HG03378 (cell line): ENCODE measurements at regions not wholly inside any gene's neighbourhood (a gene's known extent, or its start where the extent isn't known, plus 50 kb on each side); places are given as distances from the start of the nearest gene placed in this dataset.

ENCODE experiments used
- ATAC-seq: cut with Tn5 transposase; IDR thresholded peaks from one replicate; pipeline ENCODE4 v1.9.1; 2021; ENCODE audit warnings: mild to moderate bottlenecking, moderate library complexity; ENCODE audit not compliant: unreplicated experiment

GRCh38 chr22:48678171-48679135, 1149.2 kb downstream of the BRD1 start:
- ATAC-seq: no peak

DNA sequence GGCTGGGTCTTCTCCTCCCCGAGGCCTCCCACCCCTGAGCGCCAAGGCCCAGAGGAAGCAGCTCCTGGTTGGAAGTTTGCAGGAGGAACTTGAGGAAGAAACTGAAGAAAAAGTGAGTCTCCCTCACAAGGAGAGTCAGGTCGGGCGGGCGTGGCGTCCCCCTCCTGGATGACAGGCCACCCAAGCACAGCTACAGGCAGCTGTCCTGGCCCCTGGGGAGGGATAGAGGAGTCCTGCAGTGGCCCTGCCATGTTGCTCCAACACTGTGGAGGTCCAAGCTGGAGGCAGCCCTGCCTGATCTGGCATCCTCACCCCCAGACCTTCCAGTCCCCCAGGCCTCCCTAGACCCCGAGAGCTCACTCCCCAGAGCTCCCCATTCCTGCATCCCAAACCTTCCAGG, 1150.1 kb downstream of the BRD1 start:
- ATAC-seq: no peak

GRCh38 chr22:48677168-48677520, 1150.5 kb downstream of the BRD1 start:
- ATAC-seq: no peak

DNA sequence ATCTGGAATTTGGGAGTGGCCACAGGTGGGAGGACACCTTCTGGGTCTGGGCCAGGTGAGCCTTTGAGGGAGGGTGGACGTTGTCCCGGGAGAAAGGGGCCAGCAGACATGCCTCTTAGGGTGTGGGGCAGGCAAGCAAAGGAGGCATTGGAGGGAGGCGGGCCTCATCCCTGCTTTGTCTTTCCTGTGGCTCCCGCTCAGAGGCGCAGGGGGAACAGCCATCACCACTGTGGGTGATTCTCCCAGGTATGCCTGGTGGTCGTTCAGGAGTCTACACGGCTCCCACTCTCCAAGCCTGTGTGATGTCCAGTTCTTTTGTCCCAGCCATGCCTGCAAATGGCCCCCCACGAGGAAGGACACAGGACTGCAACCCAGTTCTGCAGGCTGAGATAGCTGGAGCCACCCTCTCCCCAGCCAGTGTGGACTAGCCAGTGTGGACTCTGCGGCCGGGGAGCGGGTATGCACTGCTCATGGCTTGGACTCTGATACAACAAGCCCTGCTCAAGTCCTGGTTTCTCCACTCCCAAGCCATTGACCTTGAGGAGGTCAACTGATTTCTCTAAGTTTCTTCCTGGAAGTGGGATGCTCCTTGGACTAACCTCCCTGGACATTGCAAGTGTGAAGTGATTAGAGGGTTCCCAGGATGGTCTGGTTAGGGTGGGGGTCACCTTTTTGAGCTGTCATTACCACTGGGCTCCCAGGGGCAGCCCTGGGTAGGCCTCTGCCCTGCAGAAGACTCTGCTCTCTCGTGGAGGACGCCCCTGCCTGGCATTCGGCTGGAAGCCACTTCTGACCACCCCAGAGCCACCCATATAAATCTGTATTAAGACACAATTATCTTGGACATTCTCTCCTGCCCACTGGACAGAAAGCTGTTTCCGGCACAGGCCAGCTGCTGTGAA, 1151.2 kb downstream of the BRD1 start:
- no peak for ATAC-seq

GRCh38 chr22:48675830-48676145, 1151.9 kb downstream of the BRD1 start:
- no peak for ATAC-seq

DNA sequence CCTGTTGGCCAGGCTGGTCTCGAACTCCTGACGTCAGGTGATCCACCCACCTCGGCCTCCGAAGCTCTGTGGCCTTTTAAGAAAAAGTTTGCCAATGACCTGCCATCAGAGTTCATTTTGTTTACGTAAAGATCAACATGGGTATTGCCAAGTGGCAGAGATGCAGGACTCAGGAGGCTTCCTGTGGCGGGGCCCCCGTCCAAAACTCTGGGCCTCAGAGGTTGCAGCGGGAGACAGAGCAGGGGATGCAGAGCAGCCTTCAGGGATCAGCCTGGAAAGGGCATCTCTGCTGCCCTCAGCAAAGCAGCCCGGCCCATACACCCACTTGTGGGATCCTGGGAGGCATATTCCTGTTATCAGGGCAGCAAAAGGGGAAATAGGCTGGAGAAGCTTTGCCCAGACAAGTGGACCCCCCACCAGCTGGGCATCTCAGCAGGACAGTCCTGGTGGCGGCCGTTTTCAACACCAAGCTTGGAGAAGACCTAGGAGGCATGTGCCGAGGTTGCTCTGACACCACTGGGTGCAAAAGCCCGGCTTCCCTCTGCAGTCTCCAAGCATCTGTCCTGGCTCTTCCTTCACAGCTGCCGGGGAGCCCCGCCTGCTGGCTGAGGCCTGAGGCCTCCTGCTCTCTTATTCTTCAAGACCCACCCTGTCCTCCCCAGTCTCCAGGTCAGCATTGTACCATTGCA, 1152.4 kb downstream of the BRD1 start:
- ATAC-seq: no peak

DNA sequence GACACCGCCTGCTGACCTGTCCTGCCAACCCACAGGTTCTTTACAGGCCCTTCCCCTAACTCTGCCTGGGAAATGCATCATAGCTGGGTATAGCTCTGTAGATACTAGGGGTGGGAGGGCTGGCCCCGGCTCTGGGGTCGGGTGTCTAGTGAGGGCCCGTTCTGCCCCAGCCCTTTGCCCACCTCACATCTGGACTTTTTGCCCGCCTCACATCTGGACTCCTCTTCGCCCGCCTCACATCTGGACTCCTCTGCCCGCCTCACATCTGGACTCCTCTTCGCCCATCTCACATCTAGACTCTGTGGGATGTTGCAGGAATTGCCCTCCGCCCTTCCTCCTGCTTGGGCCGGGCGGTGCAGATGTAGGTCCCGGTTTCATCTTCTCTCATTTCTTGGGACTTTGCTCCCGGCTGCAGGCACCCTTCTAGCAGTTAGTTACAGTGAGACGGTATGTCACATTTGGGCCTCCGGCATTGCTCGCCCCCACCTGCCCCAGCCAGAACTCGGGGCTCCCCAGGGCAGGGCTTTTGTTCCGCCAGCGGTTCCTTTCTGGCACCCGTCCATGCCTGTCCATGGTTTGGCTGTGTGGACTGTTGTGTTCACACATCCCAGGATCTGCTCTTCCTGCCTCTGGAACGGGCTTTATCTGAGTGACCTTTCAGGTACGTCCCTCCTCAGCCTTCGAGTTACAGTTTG, 1153.7 kb downstream of the BRD1 start:
- no peak for ATAC-seq

GRCh38 chr22:48672387-48672786, 1155.3 kb downstream of the BRD1 start:
- no peak for ATAC-seq

- no peak for ATAC-seq
Observed at GRCh38 chr22:48670731-48671130, 1156.9 kb downstream of the BRD1 start.

- ATAC-seq: no peak
Observed at GRCh38 chr22:48669986-48670716, 1157.5 kb downstream of the BRD1 start.

DNA sequence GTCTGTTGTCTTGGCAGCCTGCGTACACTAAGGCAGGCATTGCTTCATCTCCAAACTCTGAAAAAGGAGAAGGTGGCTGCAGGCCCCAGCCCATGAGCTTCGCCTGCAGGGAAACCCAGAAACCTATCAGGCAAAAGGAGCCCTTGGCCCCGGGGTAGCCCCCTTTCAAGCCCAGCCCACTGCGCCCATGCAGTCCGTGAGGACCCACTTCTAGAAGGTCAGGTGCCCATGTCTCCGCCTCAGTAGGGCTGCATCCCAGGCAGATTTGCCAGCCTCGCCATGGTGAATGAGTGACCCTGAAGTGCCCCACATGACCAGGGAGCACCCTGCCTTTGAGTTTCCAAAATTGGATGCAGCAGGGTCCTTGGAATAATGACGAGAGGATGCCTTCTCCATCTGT, 1158.4 kb downstream of the BRD1 start:
- no peak for ATAC-seq

- ATAC-seq: no peak
Observed at GRCh38 chr22:48667289-48667688, 1160.4 kb downstream of the BRD1 start.

DNA sequence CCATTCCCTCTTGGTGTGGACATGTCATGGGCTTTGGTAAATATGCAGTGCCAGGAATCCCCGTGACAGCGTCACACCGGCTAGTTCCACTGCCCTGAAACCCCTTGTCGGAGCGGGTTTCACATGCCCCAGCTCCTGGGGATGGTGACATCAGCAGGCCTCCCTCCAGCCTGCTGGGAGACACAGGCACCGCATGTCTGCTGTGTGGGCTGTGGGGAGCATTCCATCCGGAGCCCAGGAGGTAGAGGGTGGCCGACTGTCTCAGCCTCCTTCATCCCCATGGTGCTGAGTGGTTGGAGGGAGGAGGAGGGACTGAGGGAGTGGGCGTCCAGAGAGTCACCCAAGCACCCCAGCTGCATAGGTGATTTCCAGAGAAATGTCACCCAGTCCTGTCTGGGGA, 1161.1 kb downstream of the BRD1 start:
- ATAC-seq: no peak

- ATAC-seq: no peak
Observed at GRCh38 chr22:48665311-48665995, 1162.2 kb downstream of the BRD1 start.

DNA sequence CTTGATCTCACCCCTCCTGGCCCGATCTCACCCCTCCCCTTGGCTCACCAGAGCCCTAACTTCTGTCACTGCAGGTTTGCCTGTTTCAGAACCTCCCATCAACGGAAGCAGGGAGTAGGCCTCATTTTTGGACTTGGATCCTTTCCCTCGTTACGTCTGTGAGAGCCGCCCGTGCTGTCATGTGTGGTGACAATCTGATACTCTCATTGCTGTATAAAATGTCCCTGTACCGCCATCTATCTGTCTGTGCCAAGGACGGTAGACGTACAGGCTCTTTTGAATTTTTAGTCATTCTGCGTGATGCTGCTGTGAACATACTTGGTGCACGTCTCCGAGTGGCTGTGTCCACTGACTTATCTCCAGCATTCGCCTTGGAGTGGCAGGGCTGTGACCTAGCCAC, 1163.1 kb downstream of the BRD1 start:
- ATAC-seq: no peak

GRCh38 chr22:48663297-48663696, 1164.4 kb downstream of the BRD1 start:
- ATAC-seq: no peak

DNA sequence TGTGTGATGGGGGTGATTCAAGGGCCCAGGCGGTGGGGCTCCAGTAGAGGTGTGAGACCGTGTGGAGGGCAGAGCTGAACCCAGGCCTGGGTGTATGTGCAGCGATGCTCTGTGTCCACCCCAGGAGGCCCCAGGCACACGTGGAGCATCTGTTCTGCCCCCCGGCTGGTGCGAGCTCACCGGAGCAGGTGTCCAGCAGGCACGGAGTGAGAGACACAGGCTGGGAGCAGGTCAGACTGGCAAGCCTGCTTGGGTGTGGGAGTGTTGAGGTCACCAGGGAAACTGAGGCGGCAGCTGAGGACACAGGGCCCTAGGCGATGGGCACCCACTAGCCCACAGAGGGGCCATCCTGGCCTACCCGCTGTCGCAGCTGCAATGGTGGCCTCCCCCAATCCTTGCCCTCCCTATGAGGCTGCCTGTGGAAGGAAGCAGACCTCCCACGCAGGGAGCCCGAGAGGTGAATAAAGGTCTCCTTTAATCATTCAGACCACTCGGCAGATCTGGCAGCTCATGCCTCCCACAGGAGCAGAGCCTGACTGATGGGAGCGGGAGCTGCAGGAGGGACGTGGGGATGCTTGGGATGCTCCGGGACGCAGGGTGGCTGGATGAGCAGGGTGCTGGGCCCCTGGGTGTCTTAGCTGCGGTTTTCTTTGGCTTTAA, 1165.1 kb downstream of the BRD1 start:
- ATAC-seq: no peak

GRCh38 chr22:48661984-48662383, 1165.7 kb downstream of the BRD1 start:
- no peak for ATAC-seq
